GM19463 (cell line): ENCODE measurements at regions not wholly inside any gene's neighbourhood (a gene's known extent, or its start where the extent isn't known, plus 50 kb on each side); places are given as distances from the start of the nearest gene placed in this dataset.
"Not testable (repeated sequence)": the region's sequence is repeated elsewhere in the genome, so short reads cannot be mapped to it uniquely, and the experiment has no call there.

Experiments used
- ATAC-seq: cut with Tn5 transposase; IDR thresholded peaks from one replicate; pipeline ENCODE4 v1.9.1; 2021; ENCODE audit warnings: mild to moderate bottlenecking, moderate library complexity; ENCODE audit not compliant: unreplicated experiment

DNA sequence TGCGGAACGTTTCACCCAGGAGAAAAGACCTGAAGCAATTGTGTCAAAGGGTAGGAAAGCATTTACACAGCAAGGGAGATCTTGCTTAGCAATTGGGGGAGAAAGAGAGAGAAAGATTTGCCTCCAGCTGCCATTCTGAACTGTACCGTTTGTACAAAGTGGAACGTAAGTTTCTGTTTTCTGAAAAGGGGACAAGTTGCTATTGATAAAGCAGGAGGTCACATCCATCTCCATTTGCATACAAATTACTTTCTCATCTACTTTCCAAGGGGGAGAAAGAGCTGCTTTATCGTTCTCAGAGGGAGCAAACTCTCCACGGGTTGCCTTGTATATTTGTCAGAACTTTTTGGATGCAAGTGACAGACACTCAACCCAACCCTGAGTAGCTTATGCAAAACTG, 92.0 kb upstream of the CARD11 start:
- no peak for ATAC-seq

- ATAC-seq: no peak
Measured at GRCh38 chr7:3138206-3138605, 94.5 kb upstream of the CARD11 start.

DNA sequence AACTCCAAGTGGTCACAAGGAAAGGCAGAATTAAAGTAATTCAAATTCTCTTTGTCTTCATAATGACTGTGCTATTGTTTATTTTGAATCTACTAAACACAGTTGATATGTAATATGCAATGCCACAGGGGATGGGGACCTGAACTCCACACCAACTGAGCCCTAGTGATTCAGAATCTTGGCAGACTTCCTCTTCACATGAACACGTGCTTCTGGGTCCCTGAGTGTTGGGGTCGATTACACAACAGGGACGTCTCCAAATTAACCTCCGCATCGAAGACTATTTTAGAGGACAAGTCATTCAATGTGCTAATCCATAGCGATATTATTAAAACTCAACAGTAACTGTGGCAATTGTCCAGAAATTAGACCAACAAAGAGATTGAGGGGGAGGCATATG, 95.3 kb upstream of the CARD11 start:
- no peak for ATAC-seq

- ATAC-seq: no peak
Measured at GRCh38 chr7:3140834-3141233, 97.2 kb upstream of the CARD11 start.

DNA sequence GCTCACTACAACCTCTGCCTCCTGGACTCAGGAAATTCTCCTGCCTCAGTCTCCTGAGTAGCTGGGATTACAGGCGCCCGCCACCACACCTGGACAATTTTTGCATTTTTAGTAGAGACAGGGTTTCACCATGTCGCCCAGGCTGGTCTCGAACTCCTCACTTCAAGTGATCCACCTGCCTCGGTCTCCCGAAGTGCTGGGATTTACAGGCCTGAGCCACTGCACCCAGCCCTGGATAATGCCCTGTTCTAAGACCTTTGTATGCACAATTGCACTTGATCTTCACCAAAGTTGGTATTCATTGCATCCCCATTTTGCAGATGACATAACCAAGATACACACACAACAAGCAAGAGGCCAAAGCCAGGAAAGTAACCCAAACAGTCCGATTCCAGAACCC, 97.7 kb upstream of the CARD11 start:
- no peak for ATAC-seq

DNA sequence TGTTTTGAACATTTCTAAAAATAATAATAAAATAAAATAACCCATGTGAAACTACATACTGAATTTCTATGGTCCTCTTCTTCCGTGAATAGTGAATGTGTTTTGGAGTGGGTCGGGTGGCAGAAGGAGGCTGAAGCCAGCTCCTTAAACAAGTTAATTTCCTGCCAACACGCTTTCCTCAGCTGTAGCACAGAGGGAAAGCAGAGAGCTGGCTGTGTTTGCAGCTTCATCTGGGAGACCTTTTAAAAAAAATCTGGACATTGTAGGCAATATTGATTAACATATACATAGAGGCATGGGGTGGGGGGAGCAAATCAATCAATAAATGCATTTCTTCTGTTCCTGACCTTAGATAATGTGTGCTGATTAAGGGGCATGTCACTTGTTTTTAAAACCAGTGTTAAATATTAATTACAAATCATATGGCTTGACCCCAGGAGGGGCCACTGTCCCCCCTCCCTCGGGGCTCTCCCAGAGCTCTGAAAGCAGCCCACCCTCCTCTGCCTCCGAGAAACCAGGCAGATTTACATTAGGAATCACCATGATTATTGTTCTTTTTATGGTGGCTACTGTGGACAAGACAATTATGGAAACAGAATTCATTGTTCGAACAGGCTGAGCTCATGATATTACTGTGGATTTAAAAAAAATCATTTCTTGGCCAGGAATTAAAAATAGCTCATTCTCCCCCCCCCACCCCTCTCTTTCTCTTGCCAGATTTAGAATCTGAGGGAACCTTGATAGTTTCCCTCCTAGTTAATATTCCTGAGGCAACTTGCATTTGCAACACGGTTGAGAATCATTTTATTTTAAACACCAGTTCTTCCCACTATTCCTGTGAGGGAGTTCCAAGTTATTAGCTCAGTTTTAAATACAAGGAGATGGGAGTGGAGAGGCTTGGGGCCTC, 100.5 kb upstream of the CARD11 start:
- ATAC-seq: no peak

GRCh38 chr7:3144776-3145125, 101.1 kb upstream of the CARD11 start:
- ATAC-seq: not testable (repeated sequence)

DNA sequence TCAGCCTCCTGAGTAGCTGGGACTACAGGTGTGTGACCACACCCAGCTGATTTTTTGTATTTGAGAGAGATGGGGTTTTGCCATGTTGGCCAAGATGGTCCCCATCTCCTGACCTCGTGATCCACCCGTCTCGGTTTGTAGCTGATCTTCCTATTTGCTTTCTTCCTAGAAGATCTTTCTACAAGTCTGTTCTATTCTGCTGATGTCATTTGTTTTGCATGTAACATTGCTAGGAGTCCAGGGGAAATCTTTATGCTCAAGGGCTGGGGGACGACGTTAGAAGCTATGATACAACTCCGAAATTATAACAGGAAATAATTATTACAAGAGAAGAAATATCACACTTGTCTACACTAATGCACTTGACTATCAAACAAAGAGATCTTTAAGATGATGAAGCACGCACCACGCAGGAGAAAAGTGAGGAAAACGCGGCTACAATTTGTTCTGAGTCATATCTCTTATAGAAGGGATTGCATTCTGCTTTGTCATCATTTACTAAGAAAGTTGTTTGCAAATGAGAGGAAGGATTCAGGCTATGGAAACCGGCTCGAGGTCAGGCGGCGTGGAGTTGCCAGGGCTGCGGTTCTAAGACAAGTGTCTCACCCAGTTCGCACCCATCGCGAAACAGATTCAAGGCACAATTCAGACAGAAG, 103.0 kb upstream of the CARD11 start:
- ATAC-seq: no peak

- not testable (repeated sequence) for ATAC-seq
Measured at GRCh38 chr7:3148471-3148870, 104.8 kb upstream of the CARD11 start.

DNA sequence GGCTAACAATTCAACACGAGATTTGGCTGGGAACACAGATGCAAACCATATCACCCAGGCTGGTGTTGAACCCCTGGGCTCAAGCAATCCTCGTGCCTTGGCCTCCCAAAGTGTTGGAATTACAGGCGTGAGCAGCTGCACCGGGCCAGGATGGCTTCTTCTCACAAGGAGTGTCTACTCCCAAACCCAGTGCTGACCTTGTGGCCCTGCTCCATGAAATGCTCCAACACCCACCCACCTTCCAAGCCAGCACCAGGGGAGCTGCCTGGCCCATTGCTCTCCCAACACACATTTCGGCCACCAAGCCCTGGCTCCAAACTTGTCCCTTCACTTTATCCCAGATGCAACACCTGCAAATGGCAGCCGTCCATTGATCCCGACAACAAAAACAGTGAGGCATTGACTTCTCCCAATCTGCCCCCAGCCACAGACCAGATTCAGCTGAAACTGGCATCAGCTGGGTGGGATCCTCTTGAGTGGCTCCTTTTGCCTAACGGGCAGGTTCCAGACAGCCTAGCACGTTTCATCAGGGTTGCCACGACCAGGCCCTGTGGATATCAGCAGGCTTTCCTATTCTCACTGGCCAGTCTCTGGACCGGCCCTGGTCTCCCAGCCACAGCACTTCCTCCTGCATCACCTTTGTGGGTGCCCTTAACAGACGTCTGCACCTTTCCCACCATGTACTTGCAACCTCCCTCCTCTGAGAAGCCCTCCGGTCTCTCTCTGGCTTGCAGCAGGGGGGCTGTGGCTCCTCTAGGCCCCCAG, 105.7 kb upstream of the CARD11 start:
- ATAC-seq: no peak

GRCh38 chr7:3150027-3150426, 106.4 kb upstream of the CARD11 start:
- no peak for ATAC-seq

- ATAC-seq: no peak
Measured at GRCh38 chr7:3151784-3152183, 108.1 kb upstream of the CARD11 start.

- no peak for ATAC-seq
Measured at GRCh38 chr7:3152714-3153113, 109.0 kb upstream of the CARD11 start.

GRCh38 chr7:3153118-3153517, 109.5 kb upstream of the CARD11 start:
- ATAC-seq: no peak

- ATAC-seq: no peak
Measured at GRCh38 chr7:3154317-3154716, 110.7 kb upstream of the CARD11 start.

- ATAC-seq: no peak
Measured at GRCh38 chr7:3154881-3155494, 111.3 kb upstream of the CARD11 start.

DNA sequence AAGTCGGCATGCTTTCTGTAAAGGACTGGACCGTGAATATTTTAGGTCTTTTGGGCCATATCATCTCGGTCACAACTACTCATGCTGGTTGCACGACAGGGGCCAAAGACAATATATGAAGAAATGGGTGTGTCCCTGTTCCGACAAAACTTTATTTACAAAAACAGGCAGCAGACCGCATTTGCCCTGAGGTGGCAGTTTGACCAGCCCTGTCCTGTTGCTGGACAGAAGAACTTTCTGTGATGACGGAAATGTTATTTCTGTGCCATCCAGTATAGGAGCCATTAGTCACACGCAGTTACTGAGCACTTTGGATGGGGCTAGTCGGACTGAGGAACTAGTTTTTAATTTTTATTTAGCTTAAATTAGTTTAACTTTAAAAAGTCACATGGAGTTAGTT, 112.8 kb upstream of the CARD11 start:
- ATAC-seq: no peak

DNA sequence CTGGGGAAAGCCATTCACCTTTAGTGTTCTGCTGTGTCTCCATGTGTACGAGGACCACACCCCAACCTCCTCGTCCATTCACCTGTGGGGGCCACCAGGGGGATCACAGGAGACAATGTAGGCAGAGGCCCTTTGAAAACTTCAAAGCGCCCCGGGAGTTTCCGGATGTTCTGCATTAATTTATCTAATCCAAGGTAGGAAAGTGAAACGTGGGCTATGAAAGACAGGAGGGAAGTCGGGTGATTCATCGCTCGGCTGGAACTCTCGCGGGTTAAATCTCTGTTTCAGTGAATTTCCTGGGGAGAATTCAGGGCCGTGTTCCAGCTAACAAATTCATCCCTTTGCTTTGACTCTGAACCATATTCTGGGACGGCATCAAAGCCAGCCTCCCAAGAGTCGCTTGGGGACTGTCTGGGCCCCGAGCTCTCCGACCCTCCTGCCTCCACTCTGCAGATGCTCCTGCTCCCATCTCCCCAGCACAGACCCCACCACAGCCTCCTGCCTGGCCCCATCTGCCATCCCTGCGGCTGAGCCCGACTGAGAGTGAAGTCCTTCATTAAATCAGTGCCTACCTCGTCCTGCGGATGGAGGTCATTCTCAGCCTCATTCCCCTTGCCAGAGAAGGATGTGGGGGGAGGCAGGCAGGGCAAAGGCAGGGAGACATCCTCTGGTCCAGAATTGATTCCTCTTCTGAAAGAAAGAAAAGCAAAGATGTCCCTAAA, 114.1 kb upstream of the CARD11 start:
- no peak for ATAC-seq

- no peak for ATAC-seq
Measured at GRCh38 chr7:3158341-3158760, 114.7 kb upstream of the CARD11 start.

DNA sequence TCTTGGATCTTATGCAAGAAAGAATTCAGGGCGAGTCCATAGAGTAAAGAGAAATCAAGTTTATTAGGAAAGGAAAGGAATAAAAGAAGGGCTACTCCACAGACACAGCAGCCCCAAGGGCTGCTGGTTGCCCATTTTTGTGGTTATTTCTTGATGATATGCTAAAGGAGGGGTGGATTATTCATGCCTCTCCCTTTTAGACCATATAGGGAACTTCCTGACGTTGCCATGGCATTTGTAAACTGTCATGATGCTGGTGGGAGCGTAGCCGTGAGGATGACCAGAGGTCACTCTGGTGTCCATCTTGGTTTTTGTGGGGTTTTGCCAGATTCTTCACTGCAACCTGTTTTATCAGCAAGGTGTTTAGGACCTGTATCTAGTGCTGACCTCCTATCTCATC, 115.4 kb upstream of the CARD11 start:
- ATAC-seq: no peak

DNA sequence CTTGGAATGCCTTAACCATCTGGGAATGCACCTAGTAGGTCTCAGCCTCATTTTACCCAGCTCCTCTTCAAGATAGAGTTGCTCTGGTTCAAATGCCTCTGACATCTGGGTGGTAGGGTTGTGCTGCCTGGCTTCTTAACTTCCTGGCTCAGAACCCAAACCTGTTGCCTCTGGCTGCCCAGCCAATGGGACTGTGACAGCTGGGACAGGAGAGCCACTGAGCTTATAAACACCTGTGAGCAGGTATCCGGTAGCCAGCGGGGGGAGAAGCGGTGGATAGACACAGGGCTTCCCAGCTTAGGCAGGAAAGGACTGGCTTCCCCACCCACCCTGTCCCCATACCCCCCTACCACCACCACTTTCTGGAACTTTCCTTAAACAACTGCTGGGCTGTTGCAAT, 115.8 kb upstream of the CARD11 start:
- ATAC-seq: no peak
